Erythroblast (primary cell): ENCODE measurements at regions not wholly inside any gene's neighbourhood (a gene's known extent, or its start where the extent isn't known, plus 50 kb on each side); places are given as distances from the start of the nearest gene placed in this dataset.
"Not testable (repeated sequence)": the region's sequence is repeated elsewhere in the genome, so short reads cannot be mapped to it uniquely, and the experiment has no call there.

ENCODE experiments used
- DNase-seq, 2 experiments: peaks; one replicate each; lab custom pipeline; 2025; lab: John Stamatoyannopoulos, UW
- GATA1 ChIP-seq: IDR thresholded peaks from 2 replicates; pipeline ENCODE4 v1.6.1; 2011; ENCODE audit warnings: low read depth, mild to moderate bottlenecking, control low read depth, low read length, moderate library complexity
- POLR2A ChIP-seq: IDR thresholded peaks from 2 replicates; pipeline ENCODE4 v1.6.1; 2011; ENCODE audit warnings: mild to moderate bottlenecking, low read length

DNA sequence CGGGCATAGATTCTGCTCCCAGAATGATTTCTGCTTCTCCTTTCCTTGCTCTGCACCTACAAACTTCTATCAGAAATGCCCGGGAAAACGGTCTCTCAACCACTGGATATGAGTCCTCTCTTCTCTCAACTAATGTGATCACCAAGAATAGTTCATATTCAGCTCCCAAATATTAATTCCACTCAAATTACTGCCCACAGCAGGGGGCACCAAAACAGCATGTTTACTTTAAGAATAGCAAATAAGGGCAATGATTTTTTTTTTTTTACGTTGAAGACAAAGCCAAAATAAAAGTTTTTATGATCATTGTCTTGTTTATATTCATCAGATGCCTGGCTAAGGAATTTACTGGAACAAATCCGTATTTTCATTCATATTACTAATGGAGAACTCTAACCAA is 94.9 kb upstream of the PRSS1 start:
- peak in 1 of 2 experiments; percentile 7 for DNase-seq
- TF ChIP-seq POLR2A (no peak), GATA1 (no peak)

DNA sequence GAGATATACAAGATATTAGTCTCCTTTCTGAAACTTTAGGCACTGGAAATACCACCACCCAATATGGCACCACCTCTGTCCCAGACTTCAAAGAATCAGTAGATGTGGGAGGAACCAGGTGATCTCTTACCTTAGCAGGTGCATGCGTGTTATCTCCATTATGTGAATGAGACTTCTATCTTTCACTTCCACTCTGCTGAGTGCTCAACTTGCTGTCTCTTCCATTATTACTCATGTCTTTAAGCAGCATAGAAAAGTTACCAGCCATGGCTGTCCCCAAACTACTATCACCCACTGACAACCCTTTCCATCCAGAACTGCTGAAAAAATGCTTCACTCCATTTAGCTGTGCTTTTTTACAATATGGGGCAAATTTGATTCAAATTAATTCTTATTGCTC is 101.5 kb upstream of the PRSS1 start:
- no peak for TF ChIP-seq POLR2A
- no peak for TF ChIP-seq GATA1
- no peak for DNase-seq

DNA sequence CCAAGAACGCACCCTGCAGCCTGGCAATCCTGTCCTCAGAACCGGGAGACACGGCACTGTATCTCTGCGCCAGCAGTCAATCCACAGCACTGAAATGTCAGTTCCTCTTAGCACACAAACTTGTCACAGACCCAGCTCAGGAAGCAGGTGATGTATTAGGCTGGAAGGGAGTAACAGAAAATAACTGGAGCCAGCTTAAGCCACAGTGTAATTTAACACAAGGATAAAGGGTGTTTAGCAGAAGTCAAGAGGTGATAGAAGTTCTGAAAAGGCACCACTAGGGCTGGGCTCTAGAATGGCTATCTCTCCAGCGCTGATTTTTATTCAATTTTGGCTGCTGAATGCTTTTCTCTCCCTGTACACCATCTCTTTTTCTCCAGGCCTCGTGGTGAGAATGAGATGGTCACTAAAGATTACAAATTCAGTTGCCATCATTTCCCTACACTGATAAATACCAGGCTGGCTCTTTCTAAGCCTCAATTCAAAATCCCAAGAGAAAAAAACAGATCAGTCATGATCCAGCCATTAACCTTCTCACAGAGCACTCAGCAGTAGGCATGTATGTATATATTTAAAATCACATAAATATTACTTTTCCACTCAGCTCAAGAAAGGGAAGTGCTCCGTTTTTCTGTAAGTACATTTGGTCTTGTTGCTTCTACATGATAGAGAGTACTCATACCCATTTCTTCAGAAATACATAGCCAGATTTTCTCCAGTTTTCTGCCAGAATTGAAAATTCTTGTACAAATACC is 102.7 kb upstream of the PRSS1 start:
- DNase-seq, result no peak
- TF ChIP-seq GATA1 (no peak), POLR2A (no peak)

DNA sequence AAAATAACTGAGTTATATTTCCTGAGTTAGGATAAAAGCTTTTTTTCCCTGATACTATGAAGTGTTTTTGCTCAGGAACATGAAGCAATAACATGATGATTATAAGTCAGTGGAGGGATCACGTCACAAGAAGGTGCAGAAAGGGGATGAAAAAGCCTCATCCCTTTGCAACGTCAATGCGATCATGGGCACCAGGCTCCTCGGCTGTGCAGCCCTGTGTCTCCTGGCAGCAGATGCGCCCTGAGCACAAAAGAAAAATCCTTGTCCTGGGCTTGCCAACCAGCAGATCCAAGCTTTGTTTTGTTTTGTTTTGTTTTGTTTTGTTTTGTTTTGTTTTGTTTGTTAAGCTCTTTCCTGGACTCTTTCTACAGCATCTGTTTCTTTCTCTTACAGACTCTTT is 103.5 kb upstream of the PRSS1 start:
- TF ChIP-seq GATA1, result no peak
- no peak for TF ChIP-seq POLR2A
- DNase-seq, result no peak

DNA sequence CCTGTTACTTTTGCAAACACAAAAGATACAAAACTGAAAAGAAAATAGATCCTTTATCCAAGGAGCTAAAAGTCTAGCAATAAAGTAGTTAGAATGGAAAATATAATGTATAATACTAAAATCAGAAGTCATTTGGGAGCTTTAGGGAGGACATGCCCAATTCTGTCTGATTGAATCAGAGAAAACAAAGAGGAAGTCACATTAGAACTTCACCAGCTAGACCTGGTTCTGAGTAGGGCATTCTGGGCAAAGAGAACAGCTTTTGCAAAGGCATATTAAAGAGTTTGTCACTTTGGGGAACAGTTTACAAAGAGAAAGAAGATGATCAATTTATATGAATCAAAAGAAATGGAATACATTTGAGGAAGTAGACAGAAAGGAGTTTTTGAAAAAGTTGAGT is 107.0 kb upstream of the PRSS1 start:
- TF ChIP-seq GATA1 (no peak), POLR2A (no peak)
- no peak for DNase-seq

DNA sequence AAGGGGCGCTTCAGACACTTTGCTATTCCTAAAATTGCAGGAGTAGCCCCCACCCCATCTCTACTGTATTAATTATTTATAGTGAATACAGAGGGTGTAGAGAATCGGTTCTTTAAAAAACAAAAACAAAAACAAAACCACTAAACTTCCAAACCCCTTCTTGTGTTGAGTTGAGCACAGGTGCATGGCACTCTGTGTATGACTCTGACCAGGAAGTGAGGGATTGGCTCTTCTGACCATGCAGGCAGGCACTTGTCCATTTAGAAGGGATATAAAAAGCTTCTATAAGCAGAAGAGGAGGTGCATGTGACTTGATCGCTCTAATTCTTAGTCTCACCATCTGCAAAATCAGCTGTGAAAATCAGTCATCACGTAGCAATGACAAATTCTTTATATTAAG is 108.0 kb upstream of the PRSS1 start:
- not testable (repeated sequence) for DNase-seq

DNA sequence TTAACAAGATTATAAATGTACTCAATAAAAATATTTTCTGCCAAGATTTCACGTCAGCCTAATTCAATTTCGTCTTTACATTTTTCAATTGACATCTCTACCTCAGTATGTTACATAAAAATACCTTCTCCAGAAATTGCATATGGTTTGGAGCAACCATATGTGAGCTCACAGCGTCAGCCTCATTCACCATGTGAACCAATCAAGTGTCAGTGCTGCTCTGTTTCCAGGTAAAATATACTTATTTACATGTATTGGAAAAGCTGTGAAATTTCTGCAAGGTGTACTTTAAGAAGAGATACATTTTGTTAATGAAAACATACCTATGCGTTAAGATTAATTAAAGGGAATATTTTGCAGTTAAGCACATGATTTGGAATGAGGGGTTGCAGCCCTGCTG is 110.7 kb upstream of the PRSS1 start:
- no peak for TF ChIP-seq GATA1
- TF ChIP-seq POLR2A, result no peak
- no peak for DNase-seq

DNA sequence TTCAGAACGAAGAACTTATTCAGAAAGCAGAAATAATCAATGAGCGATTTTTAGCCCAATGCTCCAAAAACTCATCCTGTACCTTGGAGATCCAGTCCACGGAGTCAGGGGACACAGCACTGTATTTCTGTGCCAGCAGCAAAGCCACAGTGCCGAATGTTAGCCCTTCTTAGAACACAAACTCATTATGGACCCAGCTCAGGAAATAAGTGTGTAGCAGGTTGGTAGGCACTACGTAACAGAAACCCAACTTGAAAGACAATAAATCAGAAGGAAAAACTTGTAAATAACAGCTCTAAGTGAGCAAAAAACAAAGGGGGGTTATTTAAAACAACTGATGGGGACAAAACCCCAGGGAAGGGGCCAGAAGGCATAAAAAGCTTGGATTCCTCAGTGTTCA is 112.0 kb upstream of the PRSS1 start:
- DNase-seq, result no peak
- TF ChIP-seq GATA1, result no peak
- no peak for TF ChIP-seq POLR2A

DNA sequence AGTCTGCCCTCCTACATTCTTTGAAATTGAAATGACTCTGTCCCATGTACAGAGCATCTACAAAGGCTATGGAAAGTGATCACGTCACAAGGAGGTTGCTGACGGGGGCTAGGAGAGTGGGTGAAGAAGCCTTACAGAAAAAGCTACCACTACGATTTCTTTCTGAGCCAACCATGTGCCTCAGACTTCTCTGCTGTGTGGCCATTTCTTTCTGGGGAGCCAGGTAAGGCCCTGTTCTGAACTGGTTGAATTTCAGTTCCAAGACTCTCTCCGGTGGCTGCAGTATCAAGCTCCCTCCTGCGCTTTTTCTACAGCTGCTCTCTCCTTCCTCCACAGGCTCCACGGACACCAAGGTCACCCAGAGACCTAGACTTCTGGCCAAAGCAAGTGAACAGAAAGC is 112.5 kb upstream of the PRSS1 start:
- no peak for TF ChIP-seq POLR2A
- no peak for TF ChIP-seq GATA1
- DNase-seq, result no peak

DNA sequence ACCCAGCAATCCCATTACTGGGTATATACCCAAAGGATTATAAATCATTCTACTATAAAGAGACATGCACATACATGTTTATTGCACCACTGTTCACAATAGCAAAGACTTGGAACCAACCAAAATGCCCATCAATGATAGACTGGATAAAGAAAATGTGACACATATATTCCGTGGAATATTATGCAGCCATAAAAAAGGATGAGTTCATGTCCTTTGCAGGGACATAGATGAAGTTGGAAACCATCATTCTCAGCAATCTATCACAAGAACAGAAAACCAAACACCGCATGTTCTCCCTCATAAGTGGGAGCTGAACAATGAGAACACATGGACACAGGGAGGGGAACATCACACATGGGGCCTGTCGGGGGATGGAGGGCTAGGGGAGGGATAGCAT is 113.2 kb upstream of the PRSS1 start:
- DNase-seq, result not testable (repeated sequence)

DNA sequence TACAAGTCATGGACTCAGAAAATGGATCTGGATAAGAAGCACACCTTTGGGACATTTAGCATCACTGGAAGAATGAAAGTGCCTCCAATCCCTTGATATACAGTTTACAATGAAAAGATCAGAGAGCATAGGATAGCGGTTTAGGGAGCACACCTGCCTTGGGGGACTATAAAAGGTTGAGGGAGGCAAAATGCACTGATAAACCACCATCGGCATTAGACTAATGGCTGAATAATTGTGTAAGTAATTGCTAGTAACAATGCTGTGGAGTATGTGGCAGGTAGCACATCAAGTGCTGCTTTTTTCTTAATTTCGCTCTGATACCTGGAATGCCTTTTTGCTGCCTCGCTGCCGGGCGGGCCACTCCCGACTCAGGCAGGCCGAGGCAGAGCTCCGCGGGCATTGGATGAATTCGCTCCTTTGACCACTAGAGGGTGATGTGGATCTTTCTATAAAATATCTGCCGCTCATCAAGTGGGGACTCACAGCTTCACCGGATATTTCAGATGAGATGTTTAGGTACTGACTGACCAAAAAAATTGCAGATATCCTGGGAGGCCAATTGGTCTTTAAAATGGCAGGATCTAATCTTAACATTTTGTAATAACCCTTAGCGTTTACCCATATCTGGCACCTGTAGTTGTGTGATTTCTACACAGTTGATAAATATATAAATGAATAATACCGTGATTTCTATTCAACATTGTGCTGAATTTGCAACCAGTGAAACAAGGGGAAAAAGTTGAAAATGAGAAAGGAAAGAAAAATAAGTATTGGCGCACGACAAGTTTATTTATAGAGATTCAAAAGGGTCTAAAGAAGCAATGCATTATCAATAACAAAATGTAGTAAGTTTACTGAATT is 116.8 kb upstream of the PRSS1 start:
- no peak for TF ChIP-seq GATA1
- no peak for TF ChIP-seq POLR2A
- peak; percentile 63 to 78 for DNase-seq

DNA sequence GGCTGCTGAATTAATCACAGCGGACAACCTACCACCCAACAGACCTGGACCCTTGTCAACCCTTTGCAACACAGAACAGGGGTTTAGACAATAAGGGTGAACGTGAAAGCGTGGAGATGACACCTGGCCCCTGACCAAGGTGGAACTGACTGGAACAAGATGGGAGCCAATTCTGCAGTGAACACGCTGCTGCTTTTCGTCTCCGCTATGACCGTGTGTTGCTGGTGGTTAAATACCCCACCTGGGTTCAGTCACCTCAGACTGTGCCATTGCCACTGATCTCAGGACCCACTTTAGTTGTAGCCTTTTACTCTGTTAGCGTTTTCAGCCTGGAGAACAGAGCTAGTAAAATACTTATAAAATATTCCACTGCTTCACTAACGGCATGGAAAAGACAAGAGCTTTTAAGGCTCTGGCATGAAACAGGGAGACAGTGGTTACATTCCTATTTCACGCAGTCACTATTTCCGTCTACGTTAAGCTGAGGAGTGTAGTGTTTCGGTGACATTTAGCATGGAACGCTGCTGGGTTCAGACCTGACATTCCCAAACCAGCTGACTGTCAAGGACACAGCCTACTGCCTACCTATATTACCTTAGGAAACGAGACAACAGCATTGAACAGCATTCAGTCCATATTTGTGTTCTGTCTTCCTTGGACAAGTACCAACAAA is 119.5 kb upstream of the PRSS1 start:
- DNase-seq, result no peak

DNA sequence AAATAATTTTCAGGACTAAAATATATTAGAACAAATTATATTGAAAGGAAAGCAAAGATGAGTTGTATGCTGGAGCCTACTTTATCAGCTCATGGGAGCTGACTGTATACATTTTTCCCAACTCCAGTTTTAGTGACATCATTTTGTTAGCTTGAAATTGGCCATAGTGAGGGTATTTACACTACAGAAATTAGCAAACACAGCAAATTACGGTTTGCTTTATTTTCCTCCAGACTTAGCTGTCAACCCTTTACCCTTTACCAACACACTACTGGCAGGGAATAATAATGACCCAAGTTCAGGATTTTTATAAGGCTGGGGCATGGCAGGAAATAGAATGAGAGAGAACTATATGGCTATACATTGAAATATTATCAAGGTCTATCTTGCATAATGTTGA is 120.3 kb upstream of the PRSS1 start:
- TF ChIP-seq POLR2A, result no peak
- TF ChIP-seq GATA1, result no peak
- no peak for DNase-seq

More for the DNA sequence above, 119.5 kb upstream of the PRSS1 start:
- TF ChIP-seq POLR2A, result no peak

DNA sequence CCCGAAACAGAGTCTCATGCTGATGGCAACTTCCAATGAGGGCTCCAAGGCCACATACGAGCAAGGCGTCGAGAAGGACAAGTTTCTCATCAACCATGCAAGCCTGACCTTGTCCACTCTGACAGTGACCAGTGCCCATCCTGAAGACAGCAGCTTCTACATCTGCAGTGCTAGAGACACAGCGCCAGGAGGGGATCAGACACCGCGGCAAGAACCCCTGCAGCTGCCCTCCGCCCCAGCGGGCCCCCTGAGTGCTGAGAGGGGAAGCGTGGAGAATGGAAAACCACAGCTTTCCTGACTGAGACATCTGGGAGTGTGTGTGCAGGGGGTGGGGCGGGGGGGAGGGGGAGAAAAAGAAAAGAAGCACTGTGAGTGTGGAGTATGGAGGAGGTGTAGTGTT is 122.0 kb upstream of the PRSS1 start:
- DNase-seq, result not testable (repeated sequence)
